GM19467 (cell line): ENCODE measurements at regions not wholly inside any gene's neighbourhood (a gene's known extent, or its start where the extent isn't known, plus 50 kb on each side); places are given as distances from the start of the nearest gene placed in this dataset.
"Not testable (repeated sequence)": the region's sequence is repeated elsewhere in the genome, so short reads cannot be mapped to it uniquely, and the experiment has no call there.

Experiments used
- ATAC-seq: cut with Tn5 transposase; IDR thresholded peaks from one replicate; pipeline ENCODE4 v1.9.1; 2021; ENCODE audit warnings: mild to moderate bottlenecking, moderate library complexity; ENCODE audit not compliant: unreplicated experiment

DNA sequence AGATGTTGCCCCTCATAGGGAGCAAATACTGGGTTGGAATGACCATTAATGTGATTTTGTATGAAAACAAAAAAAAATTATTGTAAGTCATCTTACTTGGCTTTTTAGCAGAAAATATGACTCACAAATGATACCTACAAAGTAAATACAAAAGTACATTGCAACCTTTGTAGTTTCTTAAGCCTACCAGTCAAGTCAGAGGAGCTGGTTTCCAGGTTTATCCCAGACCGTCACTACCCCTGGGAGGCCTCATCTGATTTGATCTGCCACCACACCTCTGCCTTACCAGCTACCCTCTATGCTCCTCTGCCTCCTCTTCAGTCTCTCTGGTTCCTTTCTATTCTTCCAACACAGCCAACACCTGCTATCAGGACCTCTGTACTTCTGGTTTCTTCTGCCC lies 349.9 kb upstream of the CCNH start:
- ATAC-seq = no peak

GRCh38 chr5:87756951-87757350 lies 344.2 kb upstream of the CCNH start:
- no peak for ATAC-seq

- no peak for ATAC-seq
Measured at GRCh38 chr5:87755360-87755759, 342.6 kb upstream of the CCNH start.

- ATAC-seq = no peak
Measured at GRCh38 chr5:87754009-87754757, 341.5 kb upstream of the CCNH start.

DNA sequence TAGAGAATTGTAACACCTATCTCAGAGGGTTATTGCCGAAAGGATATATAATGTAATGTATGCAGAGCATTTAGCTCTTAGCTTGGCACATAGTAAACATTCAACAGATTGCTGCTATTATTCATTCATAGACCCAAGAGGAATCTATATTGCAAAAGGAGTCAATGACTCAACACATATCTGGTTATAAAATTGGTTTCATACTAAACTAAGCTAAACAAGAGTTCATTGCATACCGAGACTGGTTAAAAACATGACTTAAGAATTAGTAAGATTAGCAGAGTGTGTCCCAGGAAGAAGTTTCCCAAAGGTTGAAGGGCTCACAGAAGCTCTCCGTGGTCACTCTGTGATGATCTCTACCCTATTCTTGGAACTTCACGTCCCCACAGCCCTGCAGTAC lies 339.6 kb upstream of the CCNH start:
- no peak for ATAC-seq

DNA sequence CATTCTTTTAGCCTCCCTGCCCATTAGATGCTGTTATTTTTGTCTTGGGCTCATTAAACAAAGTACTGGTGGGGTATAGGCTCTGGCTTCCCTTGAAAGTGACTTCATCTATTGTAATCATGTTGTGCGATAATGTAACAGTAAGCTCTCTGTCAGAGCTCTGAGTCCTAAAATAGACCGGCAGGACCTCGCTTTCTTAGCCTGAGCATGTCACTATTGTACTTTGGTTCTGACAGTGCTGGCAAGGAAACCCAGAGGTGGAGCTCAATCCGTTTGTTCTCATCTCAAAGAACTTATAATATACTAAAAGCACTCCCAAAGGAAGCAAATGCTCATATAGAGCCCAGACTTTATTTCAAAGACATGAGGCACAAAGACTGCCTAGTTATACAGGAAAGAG lies 339.1 kb upstream of the CCNH start:
- ATAC-seq = no peak

DNA sequence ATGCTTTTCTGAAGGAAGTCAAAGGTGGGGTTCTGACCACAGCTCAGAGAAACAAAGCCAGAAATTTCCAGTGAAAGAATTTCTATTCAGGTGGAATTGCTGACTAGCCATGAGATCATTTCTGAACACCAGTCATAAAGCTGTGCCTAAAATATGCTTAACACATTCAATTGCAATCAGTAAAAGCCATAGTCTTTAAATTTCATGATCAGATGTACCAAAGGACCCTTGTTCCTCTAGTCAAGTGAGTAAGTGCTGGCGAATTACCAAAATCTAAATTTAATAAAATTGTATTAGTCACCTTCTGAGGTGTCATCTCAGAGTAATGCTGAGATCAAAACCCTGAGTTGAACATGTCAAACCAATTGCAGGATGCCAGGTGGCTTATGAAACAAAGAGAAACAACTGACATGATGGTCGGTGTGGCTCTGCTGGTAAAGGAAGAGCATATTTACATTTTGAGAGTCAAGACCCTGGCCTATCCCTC lies 334.2 kb upstream of the CCNH start:
- no peak for ATAC-seq

DNA sequence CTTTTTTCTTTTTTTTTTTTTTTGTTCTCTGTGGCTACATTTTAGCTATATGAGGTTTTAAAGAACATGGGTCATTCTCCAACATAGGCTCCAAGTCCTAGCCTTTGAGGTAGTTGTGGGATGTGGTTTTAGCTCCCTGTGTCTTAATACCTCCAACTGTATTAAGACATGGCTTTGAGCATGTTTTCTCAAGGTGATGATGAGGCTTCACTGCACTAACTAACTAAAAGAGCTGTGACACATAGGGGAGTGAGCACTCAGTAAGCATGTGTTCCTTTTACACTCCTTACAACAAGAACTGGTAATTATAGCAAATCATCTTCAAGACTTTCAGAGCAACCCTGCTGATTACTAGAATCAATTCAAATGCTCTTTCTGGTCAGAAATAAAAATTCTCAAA lies 333.6 kb upstream of the CCNH start:
- no peak for ATAC-seq

DNA sequence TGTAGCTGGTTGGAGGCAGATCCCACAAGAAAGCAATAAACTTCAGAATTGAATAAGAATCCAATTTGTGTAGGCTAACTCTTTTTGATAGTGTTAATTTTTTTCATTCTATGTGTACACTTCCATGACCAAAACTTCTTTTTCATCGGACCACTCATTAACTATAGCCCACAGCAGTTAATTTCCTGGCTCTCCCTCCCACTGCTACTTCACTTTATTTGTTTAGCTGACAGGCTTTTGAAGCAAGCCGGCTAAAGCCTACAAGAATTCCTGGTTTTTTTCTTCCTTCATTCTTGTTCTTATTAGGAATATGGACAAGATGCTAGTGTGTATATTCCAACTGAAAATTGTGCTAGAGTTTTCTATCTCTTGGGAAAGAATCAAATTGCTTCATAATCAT lies 329.2 kb upstream of the CCNH start:
- ATAC-seq = no peak

DNA sequence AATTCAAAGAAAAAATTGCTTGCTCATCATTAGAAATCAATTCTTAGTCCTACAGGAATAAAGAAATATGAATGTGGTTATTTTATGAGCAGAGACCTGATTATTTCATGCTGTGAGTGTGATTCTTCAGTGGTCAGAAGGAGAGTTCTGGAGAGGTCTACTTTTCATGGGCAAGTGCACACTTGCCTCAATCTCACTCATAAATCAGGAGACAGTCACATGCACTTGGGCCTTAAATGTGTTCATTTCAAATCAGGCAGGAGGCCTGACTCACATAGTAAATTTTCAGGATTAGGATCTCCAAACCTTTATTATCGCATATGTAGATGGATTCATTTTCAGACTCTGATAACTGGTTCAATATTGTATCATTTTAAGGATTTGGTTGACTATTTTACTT lies 323.2 kb upstream of the CCNH start:
- ATAC-seq = no peak

DNA sequence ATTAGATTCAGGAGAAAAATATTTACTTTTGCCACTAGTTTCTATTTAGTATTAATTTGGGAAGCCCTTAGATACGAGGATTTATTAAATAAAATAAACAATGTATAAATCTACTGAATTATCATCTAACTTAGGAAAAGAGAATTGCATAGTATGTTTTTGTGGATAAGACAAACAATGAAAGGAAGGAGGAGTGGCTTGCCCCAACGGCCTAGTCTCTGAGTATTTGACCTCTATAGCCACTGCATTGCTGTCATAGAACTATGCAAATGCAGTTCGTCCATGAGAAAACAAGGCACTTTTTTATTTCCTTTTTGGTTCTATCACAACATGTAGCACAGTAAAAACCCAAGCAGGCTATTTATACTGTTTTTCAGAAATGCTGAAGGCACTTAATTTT lies 321.2 kb upstream of the CCNH start:
- ATAC-seq = no peak

- ATAC-seq = no peak
Measured at GRCh38 chr5:87732875-87733768, 320.4 kb upstream of the CCNH start.

DNA sequence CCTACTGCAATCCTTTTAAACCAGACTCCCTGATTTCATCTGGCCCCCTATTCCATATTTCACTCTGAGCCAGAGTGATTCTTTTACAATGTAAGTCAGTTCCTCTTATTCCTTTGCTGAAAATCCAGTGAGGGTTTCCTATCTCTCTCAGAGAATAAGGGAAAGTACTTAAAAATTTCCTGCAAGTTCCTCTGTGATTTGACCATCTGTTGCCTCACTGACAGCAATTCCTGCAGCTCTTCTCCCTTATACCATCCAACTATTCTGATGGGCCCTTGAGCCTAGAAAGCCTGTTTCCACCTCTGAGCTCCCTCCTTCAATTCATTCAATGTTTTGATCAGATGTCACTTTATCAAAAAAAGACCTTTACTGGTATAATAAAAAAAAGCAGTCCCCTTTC lies 317.1 kb upstream of the CCNH start:
- no peak for ATAC-seq

- no peak for ATAC-seq
Measured at GRCh38 chr5:87722286-87722685, 309.6 kb upstream of the CCNH start.

DNA sequence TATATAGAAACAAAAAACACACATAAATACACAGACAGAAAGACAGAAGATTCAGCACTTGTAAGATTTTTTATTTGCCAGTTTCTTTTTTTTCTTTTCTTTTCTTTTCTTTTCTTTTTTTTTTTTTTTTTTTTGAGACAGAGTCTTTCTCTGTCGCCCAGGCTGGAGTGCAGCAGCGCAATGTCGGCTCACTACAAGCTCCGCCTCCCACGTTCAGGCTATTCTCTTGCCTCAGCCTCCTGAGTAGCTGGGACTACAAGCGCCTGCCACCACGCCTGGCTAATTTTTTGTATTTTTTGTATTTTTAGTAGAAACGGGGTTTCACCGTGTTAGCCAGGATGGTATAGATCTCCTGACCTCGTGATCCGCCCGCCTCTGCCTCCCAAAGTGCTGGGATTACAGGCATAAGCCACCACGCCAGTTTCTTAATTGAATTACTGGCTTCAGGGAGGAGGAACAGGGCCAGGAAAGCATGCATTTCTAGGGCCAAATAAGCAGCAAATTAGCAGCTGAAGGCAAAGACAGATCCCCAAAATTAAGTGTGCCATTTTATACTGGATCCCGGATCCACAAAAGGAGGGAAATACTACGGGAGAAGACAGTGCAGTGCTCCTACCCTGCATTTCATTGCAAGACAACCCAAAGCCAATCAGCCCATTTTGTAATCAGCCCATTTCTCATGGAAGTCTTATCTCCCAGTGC lies 305.6 kb upstream of the CCNH start:
- not testable (repeated sequence) for ATAC-seq

DNA sequence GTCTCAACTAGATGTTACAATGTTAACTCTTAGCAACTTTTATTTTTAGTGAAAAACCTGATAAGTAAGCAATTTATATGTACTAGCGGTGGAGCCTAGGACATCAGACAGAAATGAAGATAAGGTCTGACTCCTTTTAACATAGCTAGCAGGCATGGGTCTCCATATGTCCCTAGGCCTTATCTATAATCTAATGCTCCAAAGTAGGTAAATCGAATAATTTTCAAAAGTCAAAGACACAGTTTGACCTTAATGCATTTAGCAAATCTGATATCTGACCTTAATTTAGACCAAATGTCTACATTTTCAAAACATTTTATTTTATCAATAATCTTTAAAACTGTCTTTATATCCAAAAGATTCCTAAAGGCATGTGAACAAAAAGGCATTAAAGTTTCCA lies 305.0 kb upstream of the CCNH start:
- ATAC-seq = no peak

- ATAC-seq = no peak
Measured at GRCh38 chr5:87705876-87706275, 293.1 kb upstream of the CCNH start.

DNA sequence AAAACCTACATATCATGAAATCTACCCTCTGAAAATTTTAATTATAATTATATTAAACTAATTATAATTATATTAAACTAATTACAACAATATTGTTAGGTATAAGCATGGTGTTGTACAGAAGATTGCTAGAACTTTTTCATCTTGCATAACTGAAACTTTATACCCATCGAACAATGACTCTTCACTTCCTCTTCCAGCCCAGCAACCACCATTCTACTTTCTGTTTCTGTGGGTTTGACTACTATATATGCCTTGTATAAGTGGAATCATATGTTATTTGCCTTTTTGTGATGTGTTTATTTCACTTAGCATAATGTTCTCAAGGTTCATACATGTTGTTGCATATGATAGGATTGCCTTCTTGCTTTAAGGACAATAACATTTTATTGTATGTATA lies 274.2 kb upstream of the CCNH start:
- peak; percentile 91 for ATAC-seq

DNA sequence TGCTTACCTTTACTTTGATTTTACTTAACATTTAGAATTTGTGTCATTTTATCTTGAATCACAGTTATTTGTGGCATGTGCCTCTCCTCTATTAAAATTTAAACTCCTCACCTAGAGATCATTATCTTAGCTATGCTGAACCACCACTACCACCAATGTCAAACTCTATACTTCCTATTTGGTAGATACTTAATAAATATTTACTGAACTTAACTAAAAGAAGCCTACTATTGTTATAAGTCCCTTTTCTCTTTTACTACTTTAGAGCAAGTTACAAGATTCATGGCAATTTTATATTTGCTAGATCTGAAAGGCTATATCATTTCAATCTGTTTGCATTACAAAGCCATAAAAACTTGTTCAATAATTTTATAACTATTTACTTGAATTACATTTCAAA lies 273.3 kb upstream of the CCNH start:
- no peak for ATAC-seq

DNA sequence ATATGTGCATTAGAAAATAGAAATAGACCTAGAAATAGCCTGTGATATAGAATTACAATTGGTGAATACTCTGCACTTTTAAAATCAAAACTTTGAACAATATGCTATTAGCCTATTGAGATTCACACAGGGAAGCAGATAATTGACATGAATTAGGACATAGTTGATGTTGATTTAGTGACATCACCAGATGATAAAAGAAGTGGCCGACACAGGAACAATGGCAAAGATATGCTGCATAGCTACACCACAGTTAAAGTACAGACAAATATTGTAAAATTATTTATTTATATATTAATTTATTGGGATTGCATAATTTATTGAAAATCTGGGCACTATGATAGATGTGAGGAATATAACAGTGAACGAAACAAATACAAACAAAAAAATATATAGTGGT lies 261.5 kb upstream of the CCNH start:
- no peak for ATAC-seq

- no peak for ATAC-seq
Measured at GRCh38 chr5:87671146-87671545, 258.4 kb upstream of the CCNH start.

GRCh38 chr5:87665166-87665565 lies 252.4 kb upstream of the CCNH start:
- ATAC-seq = no peak
